Type B pancreatic cell (in vitro differentiated cells): ENCODE measurements at regions not wholly inside any gene's neighbourhood (a gene's known extent, or its start where the extent isn't known, plus 50 kb on each side); places are given as distances from the start of the nearest gene placed in this dataset.
"Not testable (repeated sequence)": the region's sequence is repeated elsewhere in the genome, so short reads cannot be mapped to it uniquely, and the experiment has no call there.

Experiments used
- DNase-seq: peaks from one replicate; pipeline ENCODE4 v3.0.0; 2021; ENCODE audit warnings: mixed read lengths; ENCODE audit not compliant: unreplicated experiment; ENCODE audit errors: extremely low spot score
- H3K27ac Mint-ChIP-seq: 2 replicates; pipeline ENCODE4 v1.8.0; 2021; ENCODE audit warnings: mild to moderate bottlenecking, mixed read lengths
- H3K27me3 Mint-ChIP-seq: 2 replicates; pipeline ENCODE4 v1.8.0; 2021; ENCODE audit warnings: mixed read lengths
- H3K36me3 Mint-ChIP-seq: 2 replicates; pipeline ENCODE4 v1.8.0; 2021; ENCODE audit warnings: mixed read lengths
- H3K4me1 Mint-ChIP-seq: one replicate; pipeline ENCODE4 v1.8.0; 2021; ENCODE audit warnings: mixed read lengths; ENCODE audit not compliant: unreplicated experiment
- H3K4me3 Mint-ChIP-seq: 2 replicates; pipeline ENCODE4 v1.8.0; 2021; ENCODE audit warnings: mild to moderate bottlenecking, mixed read lengths
- H3K9me3 Mint-ChIP-seq: 2 replicates; pipeline ENCODE4 v1.8.0; 2021; ENCODE audit warnings: mixed read lengths
- CTCF ChIP-seq: fragments of 200-600 bp; sonication (generic); conservative IDR thresholded peaks from 2 replicates; pipeline ENCODE4 v1.5.0; 2021; ENCODE audit warnings: antibody characterized with exemption, mild to moderate bottlenecking

GRCh38 chr13:80523134-80523533, 182.2 kb upstream of the SPRY2 start:
- peaks cover 4% of the 10 kb centered on the region for H3K9me3 Mint-ChIP-seq
- TF ChIP-seq CTCF: no peak
- no peaks in the 10 kb centered on the region for H3K36me3 Mint-ChIP-seq
- H3K4me3 Mint-ChIP-seq: no peak overlapping the region
- DNase-seq: no peak
- no peaks in the 10 kb centered on the region for H3K4me1 Mint-ChIP-seq
- no peak overlapping the region for H3K27ac Mint-ChIP-seq
- no peaks in the 10 kb centered on the region for H3K27me3 Mint-ChIP-seq

GRCh38 chr13:80522463-80522862, 181.5 kb upstream of the SPRY2 start:
- not testable (repeated sequence) for H3K4me1 Mint-ChIP-seq, H3K4me3 Mint-ChIP-seq, H3K27me3 Mint-ChIP-seq, H3K9me3 Mint-ChIP-seq, H3K27ac Mint-ChIP-seq, DNase-seq, H3K36me3 Mint-ChIP-seq

GRCh38 chr13:80516818-80517348, 176.0 kb upstream of the SPRY2 start:
- no peaks in the 10 kb centered on the region for H3K4me1 Mint-ChIP-seq
- no peaks in the 10 kb centered on the region for H3K27me3 Mint-ChIP-seq
- no peaks in the 10 kb centered on the region for H3K36me3 Mint-ChIP-seq
- no peak for TF ChIP-seq CTCF
- no peaks in the 10 kb centered on the region for H3K9me3 Mint-ChIP-seq
- no peak overlapping the region for H3K4me3 Mint-ChIP-seq
- H3K27ac Mint-ChIP-seq: no peak overlapping the region
- no peak for DNase-seq

DNA sequence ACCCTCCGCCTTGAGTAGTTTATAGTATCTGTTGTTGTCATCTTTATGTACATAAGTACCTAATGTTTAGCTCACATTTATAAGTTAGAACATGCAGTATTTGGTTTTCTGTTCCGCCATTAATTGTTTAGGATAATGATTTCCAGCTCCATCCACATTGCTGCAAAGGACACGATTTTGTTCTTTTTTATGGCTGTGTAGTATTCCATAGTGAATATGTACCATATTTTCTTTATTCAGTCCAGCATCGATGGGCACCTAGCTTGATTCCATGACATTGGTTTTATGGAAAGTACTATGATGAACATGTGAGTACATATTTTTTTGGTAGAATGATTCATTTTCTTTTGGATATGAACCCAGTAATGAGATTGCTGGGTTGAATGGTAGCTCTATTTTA, 174.4 kb upstream of the SPRY2 start:
- no peak for TF ChIP-seq CTCF
- H3K27me3 Mint-ChIP-seq: no peaks in the 10 kb centered on the region
- no peaks in the 10 kb centered on the region for H3K4me1 Mint-ChIP-seq
- DNase-seq: no peak
- no peak overlapping the region for H3K4me3 Mint-ChIP-seq
- no peak overlapping the region for H3K27ac Mint-ChIP-seq
- no peaks in the 10 kb centered on the region for H3K9me3 Mint-ChIP-seq
- no peaks in the 10 kb centered on the region for H3K36me3 Mint-ChIP-seq

DNA sequence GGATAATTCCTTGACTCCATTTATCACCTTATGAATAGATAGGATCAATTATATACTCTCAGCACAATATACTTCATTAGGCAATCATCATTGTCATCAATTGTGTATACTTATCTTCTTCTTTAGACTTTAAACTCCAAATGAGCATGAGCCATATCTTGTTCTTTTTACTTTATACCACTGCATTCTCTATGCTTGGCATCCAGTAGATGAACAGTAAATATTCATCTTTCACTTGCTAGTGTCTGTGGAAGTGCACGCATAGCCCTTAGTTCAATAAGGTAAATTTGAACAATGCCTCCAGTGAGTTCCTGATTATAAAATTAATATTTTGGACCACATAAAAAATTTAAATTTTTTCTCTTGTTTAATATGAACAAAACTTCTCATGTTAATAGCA, 172.3 kb upstream of the SPRY2 start:
- TF ChIP-seq CTCF: no peak
- no peak overlapping the region for H3K27ac Mint-ChIP-seq
- no peaks in the 10 kb centered on the region for H3K9me3 Mint-ChIP-seq
- no peaks in the 10 kb centered on the region for H3K4me1 Mint-ChIP-seq
- H3K4me3 Mint-ChIP-seq: no peak overlapping the region
- H3K36me3 Mint-ChIP-seq: no peaks in the 10 kb centered on the region
- no peak for DNase-seq
- H3K27me3 Mint-ChIP-seq: no peaks in the 10 kb centered on the region

- Mint-ChIP-seq H3K9me3 (no peaks in the 10 kb centered on the region), H3K36me3 (no peaks in the 10 kb centered on the region), H3K4me1 (no peaks in the 10 kb centered on the region), H3K27ac (no peak overlapping the region), H3K27me3 (no peaks in the 10 kb centered on the region), H3K4me3 (no peak overlapping the region)
- TF ChIP-seq CTCF: no peak
- DNase-seq: no peak
Measured at GRCh38 chr13:80510686-80511085, 169.8 kb upstream of the SPRY2 start.
